ENCODE measurements at regions not wholly inside any gene's neighbourhood (a gene's known extent, or its start where the extent isn't known, plus 50 kb on each side); places are given as distances from the start of the nearest gene placed in this dataset.

DNA sequence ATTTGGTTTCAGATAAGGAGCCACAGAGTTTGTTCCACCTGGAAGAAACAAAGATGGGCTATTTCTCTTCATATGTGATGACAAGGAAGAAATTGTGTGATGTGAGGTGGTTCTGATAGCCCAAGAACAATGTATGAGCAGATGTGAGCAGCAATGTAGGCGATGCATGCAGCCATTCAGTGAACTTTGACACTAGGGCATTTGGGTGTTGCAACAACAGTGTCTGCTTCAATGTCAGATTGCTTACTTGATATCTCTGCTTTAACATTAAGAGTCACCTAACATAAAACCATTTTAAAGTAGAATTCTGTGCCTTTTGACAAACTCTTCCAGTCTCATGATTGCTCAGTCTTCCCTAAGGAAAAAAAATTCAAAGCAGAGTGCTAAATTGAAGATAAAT, 865.4 kb downstream of the SLITRK6 start:
- no peak for FAIRE-seq
- H2AFZ ChIP-seq (ENCODE audit: control insufficient read depth, low read depth, low read length) = no peak overlapping the region

DNA sequence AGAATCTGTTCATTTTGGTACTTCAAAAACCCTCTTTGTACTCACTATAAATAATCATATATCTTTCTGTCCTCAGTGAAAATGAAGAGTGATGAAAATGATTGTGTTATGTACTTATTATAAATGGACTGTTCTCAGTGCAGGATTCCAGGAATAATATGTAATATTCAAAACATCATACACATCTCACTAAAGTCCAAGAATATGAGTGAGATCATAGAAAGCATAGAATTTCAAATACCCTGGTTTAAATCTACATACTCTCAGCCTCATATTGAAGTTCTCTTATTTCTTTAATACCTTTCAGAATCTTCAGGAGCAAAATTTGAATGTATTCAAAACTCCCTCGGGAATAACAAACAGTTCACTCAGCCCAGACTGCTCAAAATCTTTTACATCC, 868.0 kb downstream of the SLITRK6 start:
- no peak overlapping the region for H3K4me2 ChIP-seq (ENCODE audit: control insufficient read depth, insufficient read depth)
- no peaks in the 10 kb centered on the region for H3K36me3 ChIP-seq (ENCODE audit: control insufficient read depth in 2 of 2, insufficient read depth in 2 of 2, low read length in 1 of 2)
- intact Hi-C loops (cut with micrococcal nuclease; ENCODE audit: unreplicated experiment) (no loop called here), in situ Hi-C loops (cut with MboI) (no loop called here)
- ATAC-seq (no peak), FAIRE-seq (no peak), DNase-seq (ENCODE audit: low read depth, low spot score) (no peak)
- no peaks in the 10 kb centered on the region for H4K20me1 ChIP-seq (ENCODE audit: control insufficient read depth, insufficient read depth)
- H2AFZ ChIP-seq (ENCODE audit: control insufficient read depth, low read depth, low read length) = no peak overlapping the region
- 0% methylated on average over 1 of the region's 1 CpG for WGBS (ENCODE audit: insufficient coverage, insufficient replicate concordance, low lambda C conversion rate, missing lambda C conversion rate)
- ChIA-PET POLR2A (no interaction called here), SMC1A (ENCODE audit: uncharacterized antibody, unreplicated experiment) (no interaction called here), RAD21 (ENCODE audit: unreplicated experiment) (no interaction called here), CTCF (no interaction called here)
- no peaks in the 10 kb centered on the region for H3K27me3 ChIP-seq (replicated peaks in 1 of 2; ENCODE audit: control insufficient read depth in 2 of 2, insufficient read depth in 2 of 2, low read length in 1 of 2)
- H3K4me1 ChIP-seq (ENCODE audit: control insufficient read depth, insufficient read depth, low read length) = no peaks in the 10 kb centered on the region
- no peak overlapping the region for H3K27ac ChIP-seq (ENCODE audit: control insufficient read depth, insufficient read depth)
- no peaks in the 10 kb centered on the region for H3K79me2 ChIP-seq (ENCODE audit: control insufficient read depth, insufficient read depth, low read length)
- no peak for TF ChIP-seq YBX1 (IDR thresholded peaks at IDR 0.05)
- TF ChIP-seq MYC (IDR thresholded peaks at IDR 0.05; ENCODE audit: insufficient read depth, insufficient read length, insufficient replicate concordance, low read length, severe bottlenecking) = no peak
- TF ChIP-seq KAT2A (conservative IDR thresholded peaks at IDR 0.05; ENCODE audit: control insufficient read depth, low read depth, low read length) = no peak
- no peak for TF ChIP-seq BCL11A (IDR thresholded peaks at IDR 0.05; ENCODE audit: low read depth, low read length)
- no peak for TF ChIP-seq ETV6 (conservative IDR thresholded peaks at IDR 0.05 in 1 of 2, IDR thresholded peaks at IDR 0.05 in 1 of 2; ENCODE audit: borderline replicate concordance in 1 of 2, low read depth in 1 of 2)
- no peak for TF ChIP-seq ZNF217 (IDR thresholded peaks at IDR 0.05)
- TF ChIP-seq SIX5 (IDR thresholded peaks at IDR 0.05; ENCODE audit: low read depth, low read length, severe bottlenecking) = no peak
- TF ChIP-seq NR2F1 (conservative IDR thresholded peaks at IDR 0.05) = no peak
- TF ChIP-seq ZSCAN29 (IDR thresholded peaks at IDR 0.05) = no peak
- no peaks in the 10 kb centered on the region for H3K9me3 ChIP-seq (replicated peaks; ENCODE audit: control insufficient read depth, insufficient read depth, low read length)
- no peak overlapping the region for H3K4me3 ChIP-seq
- BruUV-seq (replicated peaks) = no TSS peak
- no peak overlapping the region for H3K9ac ChIP-seq (ENCODE audit: control insufficient read depth, insufficient read depth, low read length)

More for the DNA sequence above, 865.4 kb downstream of the SLITRK6 start:
- Histone ChIP-seq H3K9ac (ENCODE audit: control insufficient read depth, insufficient read depth, low read length) (no peak overlapping the region), H3K27me3 (replicated peaks in 1 of 2; ENCODE audit: control insufficient read depth in 2 of 2, insufficient read depth in 2 of 2, low read length in 1 of 2) (no peaks in the 10 kb centered on the region), H3K4me2 (ENCODE audit: control insufficient read depth, insufficient read depth) (no peak overlapping the region), H3K9me3 (replicated peaks; ENCODE audit: control insufficient read depth, insufficient read depth, low read length) (no peaks in the 10 kb centered on the region), H3K4me1 (ENCODE audit: control insufficient read depth, insufficient read depth, low read length) (no peaks in the 10 kb centered on the region), H3K79me2 (ENCODE audit: control insufficient read depth, insufficient read depth, low read length) (no peaks in the 10 kb centered on the region), H4K20me1 (ENCODE audit: control insufficient read depth, insufficient read depth) (no peaks in the 10 kb centered on the region), H3K4me3 (no peak overlapping the region), H3K36me3 (ENCODE audit: control insufficient read depth in 2 of 2, insufficient read depth in 2 of 2, low read length in 1 of 2) (no peaks in the 10 kb centered on the region), H3K27ac (ENCODE audit: control insufficient read depth, insufficient read depth) (no peak overlapping the region)
- WGBS (ENCODE audit: insufficient coverage, insufficient replicate concordance, low lambda C conversion rate, missing lambda C conversion rate) = 0% methylated on average over 1 of the region's 1 CpG
- ChIA-PET POLR2A (no interaction called here), CTCF (no interaction called here), SMC1A (ENCODE audit: uncharacterized antibody, unreplicated experiment) (no interaction called here), RAD21 (ENCODE audit: unreplicated experiment) (no interaction called here)
- in situ Hi-C loops (cut with MboI) = no loop called here
- no peak for ATAC-seq
- TF ChIP-seq CBX5 (IDR thresholded peaks at IDR 0.05; ENCODE audit: low read depth) = no peak
- no peak for TF ChIP-seq CREB1 (IDR thresholded peaks at IDR 0.05; ENCODE audit: low read depth)
- no peak for TF ChIP-seq GATAD2B (conservative IDR thresholded peaks at IDR 0.05; ENCODE audit: low read depth)
- TF ChIP-seq SMAD5 (IDR thresholded peaks at IDR 0.05; ENCODE audit: low read depth) = no peak
- no peak for TF ChIP-seq RUNX3 (IDR thresholded peaks at IDR 0.05; ENCODE audit: low read length)
- TF ChIP-seq JUND (IDR thresholded peaks at IDR 0.05; ENCODE audit: low read depth, low read length) = no peak
- TF ChIP-seq RAD51 (IDR thresholded peaks at IDR 0.05) = no peak
- TF ChIP-seq, protein P1, sequence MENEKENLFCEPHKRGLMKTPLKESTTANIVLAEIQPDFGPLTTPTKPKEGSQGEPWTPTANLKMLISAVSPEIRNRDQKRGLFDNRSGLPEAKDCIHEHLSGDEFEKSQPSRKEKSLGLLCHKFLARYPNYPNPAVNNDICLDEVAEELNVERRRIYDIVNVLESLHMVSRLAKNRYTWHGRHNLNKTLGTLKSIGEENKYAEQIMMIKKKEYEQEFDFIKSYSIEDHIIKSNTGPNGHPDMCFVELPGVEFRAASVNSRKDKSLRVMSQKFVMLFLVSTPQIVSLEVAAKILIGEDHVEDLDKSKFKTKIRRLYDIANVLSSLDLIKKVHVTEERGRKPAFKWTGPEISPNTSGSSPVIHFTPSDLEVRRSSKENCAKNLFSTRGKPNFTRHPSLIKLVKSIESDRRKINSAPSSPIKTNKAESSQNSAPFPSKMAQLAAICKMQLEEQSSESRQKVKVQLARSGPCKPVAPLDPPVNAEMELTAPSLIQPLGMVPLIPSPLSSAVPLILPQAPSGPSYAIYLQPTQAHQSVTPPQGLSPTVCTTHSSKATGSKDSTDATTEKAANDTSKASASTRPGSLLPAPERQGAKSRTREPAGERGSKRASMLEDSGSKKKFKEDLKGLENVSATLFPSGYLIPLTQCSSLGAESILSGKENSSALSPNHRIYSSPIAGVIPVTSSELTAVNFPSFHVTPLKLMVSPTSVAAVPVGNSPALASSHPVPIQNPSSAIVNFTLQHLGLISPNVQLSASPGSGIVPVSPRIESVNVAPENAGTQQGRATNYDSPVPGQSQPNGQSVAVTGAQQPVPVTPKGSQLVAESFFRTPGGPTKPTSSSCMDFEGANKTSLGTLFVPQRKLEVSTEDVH (IDR thresholded peaks at IDR 0.05; ENCODE audit: low read depth, partially characterized antibody) = no peak
- DNase-seq (ENCODE audit: low read depth, low spot score) = no peak
- no TSS peak for BruUV-seq (replicated peaks)
- intact Hi-C loops (cut with micrococcal nuclease; ENCODE audit: unreplicated experiment) = no loop called here
